Right cardiac atrium (tissue), 5 donors: ENCODE measurements at regions not wholly inside any gene's neighbourhood (a gene's known extent, or its start where the extent isn't known, plus 50 kb on each side); places are given as distances from the start of the nearest gene placed in this dataset.

Experiments used
- ATAC-seq, 2 donors: fragments of 200-7000 bp; cut with Tn5 transposase; one replicate each; pipeline versions ENCODE4 v1.8.0 to v1.9.1; 2020; ENCODE audit warnings: moderate library complexity in 2 of 2, mild to moderate bottlenecking in 1 of 2
- DNase-seq, 3 donors: peaks; one replicate each; pipeline ENCODE4 v3.0.0-alpha.2; 2020
- H3K27ac ChIP-seq: one replicate; pipeline ENCODE4 v1.5.1; 2013; ENCODE audit warnings: mild to moderate bottlenecking, low read length, control low read depth, moderate library complexity
- H3K27me3 ChIP-seq: one replicate; pipeline ENCODE4 v1.6.1; 2013; ENCODE audit not compliant: control insufficient read depth, insufficient read depth
- H3K4me1 ChIP-seq: one replicate; pipeline ENCODE4 v1.6.1; 2013; ENCODE audit warnings: low read length; ENCODE audit not compliant: control insufficient read depth, insufficient read depth
- H3K4me3 ChIP-seq: one replicate; pipeline ENCODE4 v1.5.1; 2013; ENCODE audit warnings: low read length, control low read depth
- H3K9me3 ChIP-seq: one replicate; pipeline ENCODE4 v1.6.1; 2013; ENCODE audit warnings: low read length; ENCODE audit not compliant: control insufficient read depth
- whole genome bisulfite sequencing: extraction: QIAGEN DNeasy Blood & Tissue Kit; methylation state at CpG from one replicate; pipeline ENCODE4 v1.1.7; 2013; 5-methylcytosine and 5-hydroxymethylcytosine counted together
- intact Hi-C, 4 donors: fragments of 100-400 bp; cut with DNase I; formaldehyde crosslinking; loops; one replicate each; pipeline versions ENCODE4 v1.11.0 to v1.14.0; 2022 to 2023
- donor health status: healthy with polysubstance abuse.
- donor health status: DM: no; HTN: yes; CAD: no.
- donor health status: DM: no; HTN: no; CAD: no.
- donor health status: DM: no; HTN: yes; CAD: no; lungs with severe emphysema.
- donor health status: DM: yes; HTN: yes; CAD: no.

- intact Hi-C loops, result no loop called here
- DNase-seq (no peak), ATAC-seq (no peak)
- Histone ChIP-seq H3K4me3 (no peak overlapping the region), H3K4me1 (no peaks in the 10 kb centered on the region), H3K27me3 (peaks cover 3% of the 10 kb centered on the region), H3K9me3 (no peaks in the 10 kb centered on the region), H3K27ac (no peak overlapping the region)
- 28% methylated on average over 9 of the region's 9 CpGs for WGBS
Observed at GRCh38 chr18:77763530-77764145, 514.0 kb downstream of the GALR1 start.

GRCh38 chr18:77765468-77765867 is 515.8 kb downstream of the GALR1 start:
- DNase-seq (peak in 1 of 3 donors; percentile 45), ATAC-seq (no peak)
- Histone ChIP-seq H3K27me3 (peaks cover 3% of the 10 kb centered on the region), H3K4me3 (no peak overlapping the region), H3K9me3 (no peaks in the 10 kb centered on the region), H3K4me1 (no peaks in the 10 kb centered on the region), H3K27ac (no peak overlapping the region)
- WGBS, result 11% methylated on average over 9 of the region's 9 CpGs
- intact Hi-C loops, result no loop called here

GRCh38 chr18:77766421-77766820 is 516.8 kb downstream of the GALR1 start:
- Histone ChIP-seq H3K4me1 (no peaks in the 10 kb centered on the region), H3K27me3 (peaks cover 5% of the 10 kb centered on the region), H3K9me3 (no peaks in the 10 kb centered on the region), H3K27ac (no peak overlapping the region), H3K4me3 (no peak overlapping the region)
- no peak for DNase-seq
- no peak for ATAC-seq
- WGBS, result 75% methylated on average over 9 of the region's 9 CpGs
- intact Hi-C loops, result no loop called here

GRCh38 chr18:77772177-77772576 is 522.5 kb downstream of the GALR1 start:
- intact Hi-C loops, result no loop called here
- H3K27me3 ChIP-seq, result peaks cover 3% of the 10 kb centered on the region
- ATAC-seq, result no peak
- no peaks in the 10 kb centered on the region for H3K9me3 ChIP-seq
- H3K4me3 ChIP-seq, result no peak overlapping the region
- H3K4me1 ChIP-seq, result no peaks in the 10 kb centered on the region
- no peak overlapping the region for H3K27ac ChIP-seq
- no peak for DNase-seq
- 70% methylated on average over 5 of the region's 5 CpGs for WGBS

GRCh38 chr18:77776104-77776503 is 526.5 kb downstream of the GALR1 start:
- DNase-seq (no peak), ATAC-seq (no peak)
- intact Hi-C loops, result no loop called here
- no peaks in the 10 kb centered on the region for H3K9me3 ChIP-seq
- 87% methylated on average over 12 of the region's 12 CpGs for WGBS
- no peak overlapping the region for H3K4me3 ChIP-seq
- no peaks in the 10 kb centered on the region for H3K4me1 ChIP-seq
- no peak overlapping the region for H3K27ac ChIP-seq
- H3K27me3 ChIP-seq, result peaks cover 3% of the 10 kb centered on the region

GRCh38 chr18:77777163-77777562 is 527.5 kb downstream of the GALR1 start:
- 80% methylated on average over 11 of the region's 11 CpGs for WGBS
- no peak for DNase-seq
- Histone ChIP-seq H3K27me3 (no peaks in the 10 kb centered on the region), H3K9me3 (no peaks in the 10 kb centered on the region), H3K4me3 (no peak overlapping the region), H3K4me1 (no peaks in the 10 kb centered on the region), H3K27ac (no peak overlapping the region)
- intact Hi-C loops, result no loop called here
- no peak for ATAC-seq

- DNase-seq (no peak), ATAC-seq (no peak)
- Histone ChIP-seq H3K27ac (no peak overlapping the region), H3K27me3 (no peaks in the 10 kb centered on the region), H3K4me3 (no peak overlapping the region), H3K9me3 (no peaks in the 10 kb centered on the region), H3K4me1 (no peaks in the 10 kb centered on the region)
- WGBS, result 90% methylated on average over 18 of the region's 18 CpGs
- intact Hi-C loops, result no loop called here
Observed at GRCh38 chr18:77784759-77785379, 535.2 kb downstream of the GALR1 start.

GRCh38 chr18:77785415-77785975 is 535.8 kb downstream of the GALR1 start:
- 70% methylated on average over 7 of the region's 7 CpGs for WGBS
- intact Hi-C loops, result no loop called here
- ATAC-seq, result no peak

GRCh38 chr18:77803024-77803423 is 553.4 kb downstream of the GALR1 start:
- H3K4me3 ChIP-seq, result no peak overlapping the region
- ATAC-seq, result no peak
- intact Hi-C loops, result no loop called here
- H3K9me3 ChIP-seq, result no peaks in the 10 kb centered on the region
- H3K27me3 ChIP-seq, result no peaks in the 10 kb centered on the region
- 70% methylated on average over 3 of the region's 3 CpGs for WGBS
- H3K27ac ChIP-seq, result no peak overlapping the region
- H3K4me1 ChIP-seq, result no peaks in the 10 kb centered on the region
- DNase-seq, result no peak

More at GRCh38 chr18:77785415-77785975, 535.8 kb downstream of the GALR1 start:
- H3K4me3 ChIP-seq, result no peak overlapping the region
- no peaks in the 10 kb centered on the region for H3K4me1 ChIP-seq
- no peak for DNase-seq
- no peaks in the 10 kb centered on the region for H3K9me3 ChIP-seq
- no peak overlapping the region for H3K27ac ChIP-seq
- no peaks in the 10 kb centered on the region for H3K27me3 ChIP-seq

GRCh38 chr18:77804382-77804781 is 554.7 kb downstream of the GALR1 start:
- ATAC-seq, result no peak
- 43% methylated on average over 2 of the region's 2 CpGs for WGBS

GRCh38 chr18:77807650-77808049 is 558.0 kb downstream of the GALR1 start:
- DNase-seq, result no peak
- intact Hi-C loops, result no loop called here
- no peak overlapping the region for H3K27ac ChIP-seq
- no peaks in the 10 kb centered on the region for H3K4me1 ChIP-seq
- no peaks in the 10 kb centered on the region for H3K9me3 ChIP-seq
- no peak overlapping the region for H3K4me3 ChIP-seq
- WGBS, result 67% methylated on average over 2 of the region's 2 CpGs
- no peak for ATAC-seq
- no peaks in the 10 kb centered on the region for H3K27me3 ChIP-seq

More at GRCh38 chr18:77804382-77804781, 554.7 kb downstream of the GALR1 start:
- no peak overlapping the region for H3K4me3 ChIP-seq
- H3K27ac ChIP-seq, result no peak overlapping the region
- no peak for DNase-seq
- H3K27me3 ChIP-seq, result no peaks in the 10 kb centered on the region
- no peaks in the 10 kb centered on the region for H3K4me1 ChIP-seq
- H3K9me3 ChIP-seq, result no peaks in the 10 kb centered on the region
- intact Hi-C loops, result no loop called here
